ENCODE measurements at regions not wholly inside any gene's neighbourhood (a gene's known extent, or its start where the extent isn't known, plus 50 kb on each side); places are given as distances from the start of the nearest gene placed in this dataset.
"Not testable (repeated sequence)": the region's sequence is repeated elsewhere in the genome, so short reads cannot be mapped to it uniquely, and the experiment has no call there.

DNA sequence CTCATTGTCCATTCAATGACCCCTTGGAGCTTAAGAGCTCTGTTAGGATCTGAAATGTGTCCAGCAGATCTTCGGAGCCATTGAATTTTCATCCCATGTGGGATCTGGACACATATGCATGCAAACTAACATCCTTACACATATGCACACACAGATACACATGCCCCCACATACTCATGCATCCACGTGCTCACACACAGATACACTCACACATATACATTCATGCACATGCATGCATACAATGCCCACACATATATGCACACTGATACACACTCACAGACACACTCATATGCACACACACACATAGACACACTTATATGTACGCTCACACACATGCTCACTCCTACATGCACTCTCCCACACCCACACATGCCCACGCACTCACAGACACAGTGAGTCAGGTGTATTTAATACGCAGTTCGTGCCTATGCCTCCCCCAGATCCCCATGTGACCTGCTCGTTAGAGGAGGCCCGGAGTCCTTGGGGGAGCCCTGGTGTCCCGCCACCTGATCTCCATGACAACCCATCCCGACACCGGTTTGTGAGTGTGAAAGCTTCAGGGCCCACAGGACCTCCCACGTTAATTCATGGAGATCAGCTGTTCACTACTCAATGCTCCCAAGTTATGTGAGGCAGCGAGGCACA, 121.9 kb upstream of the SULF2 start:
- DNase-seq: no peak

DNA sequence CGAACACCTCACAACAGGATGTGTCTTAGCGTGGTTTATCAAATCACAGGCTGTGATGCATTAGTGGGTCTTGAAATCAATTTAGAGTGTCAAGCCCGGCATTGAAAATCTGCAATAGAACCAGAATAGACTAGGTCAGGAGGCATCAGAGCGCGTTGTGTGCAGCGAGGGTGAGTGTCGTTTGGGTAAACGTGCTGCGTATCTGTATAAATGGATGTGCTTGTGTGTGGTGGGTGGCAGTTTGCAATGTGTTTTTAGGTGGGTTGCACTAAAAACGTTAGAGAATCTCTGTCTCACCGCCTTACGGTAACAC, 121.0 kb upstream of the SULF2 start:
- DNase-seq: no peak

DNA sequence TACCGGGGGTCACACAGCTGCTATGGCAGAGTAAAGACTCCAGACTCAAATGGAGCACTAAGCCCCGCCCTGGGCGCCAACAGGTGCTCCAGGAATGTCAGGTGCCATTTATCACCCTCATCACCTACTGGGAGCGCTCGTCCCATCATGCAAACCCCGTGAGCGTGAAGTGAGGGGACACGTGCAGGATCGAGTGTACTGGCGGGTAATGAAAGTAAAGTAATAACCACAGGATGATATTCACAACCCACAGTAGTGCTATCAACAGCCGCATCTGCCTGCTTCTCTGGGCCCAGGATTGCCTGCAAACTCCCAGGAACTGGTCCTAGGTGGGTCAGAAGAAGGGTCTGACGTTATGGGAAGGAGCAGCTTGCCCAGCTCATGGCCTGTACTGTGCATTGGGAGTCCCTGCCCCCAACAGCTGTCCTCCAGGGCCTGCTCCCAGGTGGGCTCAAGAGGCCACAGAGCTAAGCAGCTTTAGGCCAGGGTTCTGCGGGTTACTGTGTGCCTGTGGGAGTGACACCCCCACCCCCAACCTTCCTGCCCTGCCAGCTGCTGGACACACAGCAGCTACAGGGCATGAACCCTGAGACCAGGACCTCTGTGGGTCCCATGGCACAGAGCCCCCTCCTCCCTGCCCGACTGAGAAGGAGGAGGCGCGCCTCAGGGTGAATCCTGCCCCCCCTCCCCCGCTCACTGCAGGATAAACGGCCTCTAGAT, 120.5 kb upstream of the SULF2 start:
- DNase-seq: no peak

DNA sequence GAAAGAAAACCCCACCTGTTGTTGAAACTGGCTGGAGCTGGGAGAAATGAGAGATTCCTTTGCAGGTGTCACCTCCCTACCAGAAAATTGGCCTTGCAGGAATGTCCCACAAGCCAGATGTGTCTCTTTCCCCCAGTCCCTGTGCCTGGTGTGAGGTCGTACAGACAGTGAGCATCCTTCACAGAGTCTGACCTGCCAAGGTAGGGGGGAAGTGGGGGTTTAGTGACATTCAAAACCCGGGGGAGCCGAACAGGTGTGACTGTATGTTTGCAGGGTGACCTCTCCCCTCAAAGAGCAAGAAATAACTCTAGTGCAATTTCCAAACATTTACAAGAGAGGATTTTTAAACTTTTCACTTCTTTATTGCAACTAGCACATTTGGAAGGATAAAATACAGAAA, 117.7 kb upstream of the SULF2 start:
- DNase-seq: not testable (repeated sequence)

DNA sequence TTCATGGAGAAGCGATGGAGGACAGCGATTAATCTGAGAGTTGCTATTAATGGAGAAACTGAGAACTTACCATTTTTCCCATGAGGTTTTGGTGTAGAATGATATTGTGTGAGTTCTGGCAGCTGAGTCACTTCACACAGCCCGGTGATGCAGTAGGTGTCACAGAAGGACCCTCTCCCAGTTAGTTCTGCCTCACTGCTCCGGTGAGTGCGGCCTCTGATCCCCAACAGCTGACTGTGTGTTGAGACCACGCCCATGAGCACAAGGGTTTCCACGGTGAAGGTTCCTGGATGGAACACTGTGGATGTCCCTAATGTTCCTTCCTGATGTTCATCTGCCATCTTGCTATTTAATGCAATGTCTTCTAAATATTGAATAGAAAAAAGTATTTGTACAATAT, 114.0 kb upstream of the SULF2 start:
- DNase-seq: not testable (repeated sequence)

DNA sequence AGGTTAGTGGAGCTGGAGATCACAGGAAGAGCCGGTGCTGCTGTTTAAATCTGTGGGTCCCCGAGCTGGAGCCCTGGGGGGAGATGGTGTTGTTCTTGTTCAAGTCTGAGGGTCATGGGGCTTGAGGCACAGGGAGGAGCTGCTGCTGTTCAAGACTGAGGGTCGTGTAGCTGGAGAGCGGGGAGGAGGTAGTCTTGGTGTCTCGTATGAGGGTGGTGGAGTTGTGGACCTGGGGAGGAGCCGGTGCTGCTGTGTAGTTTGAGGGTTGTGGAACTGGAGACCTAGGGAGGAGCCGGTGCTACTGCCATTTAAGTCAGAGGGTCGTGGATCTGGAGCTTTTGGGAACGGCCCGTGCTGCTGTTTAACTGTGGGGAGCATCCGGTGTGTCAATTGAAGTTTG, 112.2 kb upstream of the SULF2 start:
- DNase-seq: no peak

DNA sequence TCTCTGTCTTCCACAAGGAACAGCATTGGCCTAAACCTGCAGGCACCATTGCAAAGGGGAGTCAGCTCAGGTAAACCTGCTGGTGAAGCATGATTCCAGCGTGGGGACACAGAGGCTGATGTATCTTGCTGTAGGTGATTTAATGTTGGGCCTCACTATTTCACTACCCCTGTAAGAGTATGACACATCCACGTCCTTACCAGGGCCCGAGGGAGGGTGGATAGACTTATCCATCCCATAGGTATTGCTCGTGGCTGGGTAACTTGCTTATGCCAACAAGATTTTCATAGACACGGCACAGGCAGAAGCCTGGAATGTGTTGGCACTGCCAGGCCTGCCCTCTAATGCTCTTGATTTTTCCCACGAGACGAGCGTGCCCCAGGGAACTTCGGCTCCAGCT, 107.4 kb upstream of the SULF2 start:
- DNase-seq: not testable (repeated sequence)

DNA sequence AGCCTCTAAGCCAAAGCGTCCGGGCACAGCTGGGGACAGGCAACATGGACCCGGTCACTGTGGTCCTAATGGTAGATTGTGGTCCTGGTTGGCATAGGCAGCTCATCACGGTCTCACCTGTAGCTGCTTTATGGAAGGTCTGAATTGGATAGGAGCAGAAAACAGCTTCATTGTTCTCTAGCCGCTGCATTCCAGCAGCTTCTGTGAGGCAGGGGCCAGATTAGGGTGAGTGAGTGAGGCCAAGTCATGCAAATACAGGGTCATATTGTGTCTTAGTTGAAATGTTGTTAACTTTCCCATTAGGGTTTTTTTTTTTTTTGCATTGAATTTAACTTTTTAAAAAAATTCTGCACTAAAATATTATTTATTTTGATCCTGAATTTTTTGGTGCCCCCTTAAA, 105.4 kb upstream of the SULF2 start:
- not testable (repeated sequence) for DNase-seq

DNA sequence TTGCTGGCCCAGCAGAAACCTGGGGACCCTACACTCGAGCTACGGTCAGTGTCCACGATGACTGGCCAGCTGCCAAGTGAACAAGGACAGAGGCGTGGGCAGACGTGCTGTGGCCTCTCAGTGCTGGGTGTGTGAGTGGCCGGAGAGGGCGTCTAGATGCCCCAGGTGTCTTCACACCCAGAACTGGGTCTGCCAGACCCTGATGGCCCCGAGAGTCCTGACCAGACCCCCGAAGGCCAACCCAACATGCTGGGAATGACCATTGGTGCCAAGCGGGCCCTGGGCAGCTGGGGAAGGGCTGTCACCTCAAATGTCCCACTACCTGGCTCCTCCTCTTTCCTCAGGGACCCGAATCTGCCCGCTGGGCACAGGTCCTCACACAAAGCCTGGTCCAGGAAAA, 104.5 kb upstream of the SULF2 start:
- not testable (repeated sequence) for DNase-seq

DNA sequence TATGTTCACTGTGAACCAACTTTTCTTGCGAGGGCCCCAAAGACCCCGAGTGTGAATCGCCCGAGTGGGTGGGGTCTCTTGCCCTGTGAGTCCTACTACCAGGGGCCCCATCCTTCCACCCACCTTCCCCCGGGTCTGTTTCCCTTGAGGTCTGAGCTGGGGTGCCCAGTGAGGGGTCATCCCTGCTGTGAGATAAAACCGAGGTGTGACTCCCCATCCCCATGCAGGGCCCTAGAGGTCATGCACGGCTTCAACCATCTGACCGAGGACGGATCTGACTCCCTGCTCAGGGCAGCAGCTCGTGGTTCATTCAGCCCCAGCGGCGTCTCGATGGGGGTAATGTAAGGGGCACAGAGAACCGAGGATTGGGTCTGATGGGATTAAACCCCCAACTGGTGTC, 103.1 kb upstream of the SULF2 start:
- DNase-seq: no peak

DNA sequence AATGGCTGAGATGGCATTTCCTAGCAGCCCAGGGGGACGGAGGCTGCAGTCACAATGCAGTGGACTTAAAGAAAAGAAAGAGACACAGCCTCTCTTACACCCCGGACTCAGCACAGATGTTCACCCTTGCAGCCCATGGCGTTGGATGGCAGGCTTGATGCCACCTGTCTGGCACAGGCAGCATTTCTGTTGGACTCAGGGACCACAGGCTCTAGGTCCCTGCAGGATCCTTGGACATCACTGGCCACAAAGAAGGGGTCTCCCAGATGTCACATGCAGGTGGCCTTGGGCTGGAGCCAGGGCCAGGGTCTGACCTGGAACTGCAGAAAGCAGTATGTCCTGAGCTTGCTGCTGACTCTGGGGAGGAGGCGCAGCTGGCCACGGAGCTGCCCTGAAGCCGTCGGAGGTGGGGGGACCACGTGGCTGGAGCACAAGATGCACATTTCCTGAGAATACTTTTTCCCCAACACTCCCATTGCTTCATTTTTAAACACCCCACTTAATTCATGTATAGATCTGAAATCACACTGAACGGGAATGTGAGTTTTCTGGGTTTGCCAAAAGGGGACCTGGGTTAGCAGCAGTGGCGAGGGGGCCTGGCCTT, 102.3 kb upstream of the SULF2 start:
- no peak for DNase-seq

DNA sequence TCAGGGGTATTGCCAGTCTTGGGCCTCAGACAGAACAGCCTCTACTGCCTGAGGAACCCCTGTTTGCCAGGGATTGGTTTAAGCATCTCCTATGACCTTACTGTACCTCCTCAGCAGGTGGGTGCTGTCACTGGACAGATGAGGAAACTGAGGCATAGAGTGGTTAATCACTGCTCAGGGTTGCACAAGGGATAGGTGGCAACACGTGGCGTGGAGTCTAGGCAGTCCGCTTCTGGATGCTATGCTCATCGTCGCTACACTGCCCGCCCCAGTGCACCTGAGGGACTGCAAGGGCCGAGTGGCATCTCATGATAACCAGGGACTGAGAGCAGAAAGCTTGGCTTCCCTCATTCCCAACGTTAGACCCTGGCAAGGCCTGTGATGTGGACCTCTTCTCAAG, 101.8 kb upstream of the SULF2 start:
- DNase-seq: no peak

DNA sequence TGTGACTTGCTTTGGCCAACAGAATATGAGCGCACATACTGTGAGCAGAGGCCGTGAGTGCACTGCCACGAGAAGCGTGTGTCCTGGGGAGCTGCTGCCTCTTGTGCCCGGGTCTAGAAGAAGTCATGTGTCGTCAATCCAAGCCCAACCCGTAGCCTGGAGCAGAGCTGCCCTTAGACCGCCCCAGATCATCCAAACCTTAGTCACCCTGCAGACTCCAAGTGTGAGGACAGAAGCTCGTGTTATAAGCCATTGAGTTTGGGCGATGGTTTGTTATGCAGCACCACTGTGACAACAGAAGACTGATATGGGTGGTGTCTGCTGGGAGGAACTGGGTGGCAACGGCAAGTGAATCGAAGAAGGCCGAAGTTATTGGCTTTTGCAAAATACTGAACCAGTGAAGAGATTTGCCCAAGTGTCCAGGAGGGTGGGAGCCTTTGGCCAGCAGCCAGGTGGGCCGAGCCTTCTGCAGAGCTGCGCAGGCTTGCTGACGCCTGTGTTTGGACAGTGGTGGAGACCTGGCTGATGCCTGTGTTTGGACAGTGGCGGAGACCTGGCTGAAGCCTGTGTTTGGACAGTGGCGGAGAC, 101.3 kb upstream of the SULF2 start:
- DNase-seq: no peak

DNA sequence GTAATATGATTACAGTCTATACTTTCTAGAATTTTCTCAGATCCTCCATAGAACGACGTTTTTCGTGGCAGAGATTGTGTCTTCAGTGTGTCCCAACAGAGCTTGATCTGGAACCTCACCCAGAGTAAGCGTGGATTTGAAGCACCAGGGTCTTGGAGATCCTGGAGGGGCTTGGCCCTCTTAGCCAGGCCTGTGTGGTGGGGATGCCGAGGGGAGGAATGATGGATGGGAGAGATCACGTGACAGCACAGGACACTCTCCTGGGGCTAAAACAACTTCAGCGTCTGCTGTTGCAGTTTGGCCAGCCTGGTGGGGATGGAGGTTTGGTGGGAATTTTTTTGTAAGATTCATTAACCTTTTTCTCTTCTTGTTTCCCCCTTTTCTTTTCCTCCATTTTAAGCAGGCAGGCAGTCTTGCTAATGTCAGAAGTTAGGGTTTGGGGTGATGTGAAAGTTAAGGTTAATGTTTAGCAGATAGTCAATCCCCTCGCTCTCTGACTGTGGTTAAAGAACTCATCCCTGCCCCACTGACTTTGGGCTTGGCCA, 100.7 kb upstream of the SULF2 start:
- no peak for DNase-seq

DNA sequence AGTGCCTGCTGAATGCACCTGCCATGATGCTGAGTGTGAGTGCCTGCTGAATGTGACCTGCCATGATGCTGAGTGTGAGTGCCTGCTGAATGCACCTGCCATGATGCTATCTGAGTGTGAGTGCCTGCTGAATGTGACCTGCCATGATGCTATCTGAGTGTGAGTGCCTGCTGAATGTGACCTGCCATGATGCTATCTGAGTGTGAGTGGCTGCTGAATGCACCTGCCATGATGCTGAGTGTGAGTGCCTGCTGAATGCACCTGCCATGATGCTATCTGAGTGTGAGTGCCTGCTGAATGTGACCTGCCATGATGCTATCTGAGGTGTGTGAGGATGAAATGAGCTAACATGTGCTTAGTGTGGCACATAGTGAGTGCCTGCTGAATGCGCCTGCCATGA, 98.7 kb upstream of the SULF2 start:
- not testable (repeated sequence) for DNase-seq

DNA sequence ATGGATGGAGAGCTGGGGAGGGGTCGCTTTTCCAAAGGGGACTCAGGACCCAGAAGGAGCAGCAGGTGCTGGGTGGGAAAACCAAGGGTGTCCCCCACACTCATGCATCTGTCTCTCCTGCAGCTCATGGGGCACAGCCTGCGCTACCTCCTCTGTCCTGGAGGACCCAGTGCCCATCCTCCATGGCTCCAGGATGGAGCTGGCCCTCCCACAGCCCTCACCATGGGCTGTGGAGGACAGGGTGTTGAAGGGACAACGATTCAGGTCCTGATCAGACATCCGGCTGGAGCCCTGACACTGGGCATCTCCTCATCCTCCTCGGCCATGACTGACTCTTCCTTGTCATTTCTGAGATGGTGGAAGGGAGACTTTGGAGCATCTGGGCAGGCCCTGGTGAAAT, 97.9 kb upstream of the SULF2 start:
- no peak for DNase-seq

DNA sequence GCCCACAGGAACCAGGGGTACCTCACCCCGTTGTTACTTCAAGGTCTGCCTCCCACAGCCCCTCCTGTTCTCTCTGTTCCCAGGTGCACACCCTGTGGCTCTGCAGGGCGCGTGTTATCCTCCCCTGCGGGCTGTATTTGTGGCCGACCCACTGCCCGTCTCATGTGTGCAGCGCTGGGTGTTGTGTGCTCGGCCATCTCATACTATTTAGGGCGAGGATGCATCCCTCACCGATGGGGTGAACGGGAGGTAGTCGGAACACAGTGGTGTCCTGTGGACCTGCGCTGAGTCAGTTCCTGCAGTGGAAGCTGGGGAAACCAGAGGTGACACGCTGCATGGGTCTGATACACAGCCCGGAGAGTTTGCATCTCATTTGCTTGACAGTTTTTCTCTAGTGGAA, 94.5 kb upstream of the SULF2 start:
- no peak for DNase-seq

DNA sequence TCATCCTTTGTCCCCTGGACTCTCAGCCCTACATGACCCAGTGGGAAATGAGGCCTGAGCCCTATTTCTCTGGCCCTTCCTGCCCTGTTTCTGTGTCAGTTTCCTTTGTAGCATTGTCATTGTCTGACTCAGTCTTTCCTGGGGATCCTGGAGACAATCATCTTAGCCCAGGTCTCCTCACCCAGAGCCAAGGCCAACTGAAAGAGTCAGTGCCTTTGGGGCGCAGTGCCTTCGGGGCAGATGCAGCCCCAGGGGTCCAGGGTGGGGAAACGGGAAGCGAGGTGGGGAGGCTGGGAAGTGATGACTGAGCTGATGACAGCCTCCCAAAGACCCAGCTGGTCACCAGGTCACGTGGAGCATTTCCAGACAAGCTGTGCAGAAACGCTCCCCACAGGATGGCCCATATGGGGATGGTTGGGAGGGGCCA, 93.3 kb upstream of the SULF2 start:
- no peak for DNase-seq

DNA sequence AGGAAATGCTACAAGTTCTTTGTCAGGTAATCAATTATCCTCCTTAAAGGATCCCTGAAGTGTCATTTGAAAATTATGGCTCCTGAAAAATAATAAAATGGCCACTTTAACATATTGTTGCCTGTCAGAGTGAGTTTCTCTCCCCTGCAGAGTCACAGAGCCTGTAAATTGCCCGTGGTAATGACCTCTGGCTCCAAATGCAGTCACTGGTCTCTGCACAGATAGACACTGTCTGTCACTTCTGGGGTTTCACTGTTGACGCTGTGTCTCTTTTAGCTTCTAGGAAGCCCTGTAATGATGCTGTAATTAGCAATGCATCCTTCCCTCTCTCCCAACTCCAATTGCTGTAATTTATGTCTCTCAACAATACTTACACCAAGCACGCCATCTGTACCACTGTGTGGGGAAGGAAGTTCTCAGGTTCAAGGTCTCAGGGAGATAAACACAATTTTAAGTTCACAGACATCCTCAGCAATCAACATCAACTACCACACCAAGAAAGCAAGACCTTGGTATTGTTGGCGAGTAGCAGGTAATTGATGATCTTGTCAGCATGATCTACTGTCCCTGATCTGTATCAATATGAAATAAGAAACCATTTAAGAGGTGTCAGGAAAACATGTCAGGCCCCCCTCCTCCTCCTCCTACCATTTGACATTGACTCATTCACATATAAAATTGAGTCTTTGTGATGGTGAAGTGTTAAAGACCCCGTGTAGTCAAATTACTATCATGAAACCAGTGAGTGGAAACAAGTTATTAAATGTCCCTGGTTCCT, 91.2 kb upstream of the SULF2 start:
- DNase-seq: no peak

DNA sequence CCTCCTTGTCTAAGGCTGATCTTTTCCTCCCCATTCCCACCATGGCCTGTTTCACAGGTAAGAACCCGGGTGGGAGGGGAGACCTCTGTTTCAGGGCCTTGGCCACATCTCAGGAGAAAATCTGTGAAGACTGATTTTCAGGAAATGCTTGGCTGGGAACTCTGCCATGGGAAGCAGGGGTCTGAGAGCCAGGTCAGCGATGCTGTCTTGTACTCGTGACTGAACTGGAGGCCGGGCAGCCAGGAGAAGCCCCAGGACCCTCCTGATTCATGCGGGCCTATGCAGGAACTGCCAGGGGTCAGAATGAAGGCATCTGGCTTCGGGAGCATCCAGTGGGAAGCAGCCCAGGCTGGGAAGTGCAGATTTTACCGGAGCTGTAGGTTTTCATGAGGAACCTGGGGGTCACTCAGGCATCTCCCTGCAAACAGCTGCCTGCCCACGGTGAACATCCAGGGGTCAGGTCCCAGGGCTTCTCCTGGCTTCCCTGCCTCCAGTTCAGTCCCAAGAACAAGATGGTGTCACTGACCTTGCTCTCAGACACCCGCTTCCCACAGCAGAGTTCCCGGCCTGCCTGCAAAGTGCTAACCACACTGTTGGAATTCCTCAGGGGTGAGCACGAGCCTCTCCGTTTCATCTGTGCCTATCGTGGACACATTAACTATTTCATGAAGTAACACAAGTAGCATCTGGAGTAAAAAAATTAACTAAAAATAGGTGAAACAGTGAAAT, 90.2 kb upstream of the SULF2 start:
- no peak for DNase-seq

DNA sequence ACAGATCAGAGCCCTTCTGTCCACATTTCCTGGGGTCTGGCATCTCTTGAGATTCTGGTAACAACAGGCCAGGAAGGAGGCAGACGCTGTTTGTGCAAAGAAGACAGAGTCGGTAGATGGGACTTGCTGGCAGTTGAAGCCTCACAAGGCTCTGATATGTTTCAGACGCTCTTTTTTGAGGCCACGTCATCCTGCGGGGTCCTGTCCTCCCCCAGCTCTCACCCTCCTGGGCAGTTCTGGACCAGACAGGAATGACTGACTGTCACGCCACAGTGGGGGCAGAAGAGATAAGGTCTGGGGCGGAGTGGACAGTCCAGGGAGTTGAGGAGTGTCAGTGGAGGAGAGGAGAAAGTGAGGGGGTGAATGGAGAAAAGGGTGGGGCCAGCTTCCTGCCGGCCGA, 87.1 kb upstream of the SULF2 start:
- DNase-seq: no peak

DNA sequence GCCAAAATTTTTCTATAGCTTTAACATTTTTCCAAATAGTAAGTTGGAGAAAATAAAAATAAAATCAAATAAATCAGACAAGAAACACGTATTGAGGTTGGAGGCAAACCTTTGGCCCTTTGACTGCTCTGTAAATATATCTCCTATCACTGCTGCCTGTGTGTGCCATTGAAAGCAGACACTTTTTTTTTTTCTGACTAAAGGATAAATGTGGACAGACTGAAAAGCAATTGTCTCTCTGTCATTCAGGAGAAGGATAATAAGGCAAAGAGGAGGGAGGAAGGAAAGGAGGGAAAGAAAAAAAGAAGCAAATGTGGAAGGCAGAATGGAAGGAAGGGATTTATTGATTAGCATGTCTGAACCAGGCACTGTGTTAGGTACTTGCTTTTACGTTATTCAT, 85.2 kb upstream of the SULF2 start:
- DNase-seq: no peak

DNA sequence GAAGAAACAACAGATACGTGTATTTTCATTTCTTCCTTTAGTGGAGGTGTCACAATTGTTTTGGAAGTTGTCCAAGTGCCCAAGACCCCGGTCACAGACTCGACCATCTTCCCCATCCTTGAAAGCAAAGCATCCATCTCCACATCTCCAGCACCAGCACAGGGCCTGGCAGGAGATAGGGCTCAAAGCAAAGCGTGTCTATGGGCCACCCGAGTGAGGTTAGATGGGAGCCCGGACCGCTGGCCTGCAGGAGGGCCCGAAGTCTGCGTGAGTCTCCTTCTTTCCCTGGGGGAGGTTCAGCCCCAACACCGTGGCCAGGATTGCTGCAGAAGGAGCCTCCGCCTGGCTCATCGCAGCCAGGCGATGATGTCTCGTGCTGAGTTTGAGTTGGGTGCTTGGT, 83.5 kb upstream of the SULF2 start:
- DNase-seq: no peak

Measured in stimulated activated naive CD4-positive, alpha-beta T cell (primary cell).